H1 (cell line): ENCODE measurements at regions not wholly inside any gene's neighbourhood (a gene's known extent, or its start where the extent isn't known, plus 50 kb on each side); places are given as distances from the start of the nearest gene placed in this dataset.

Experiments used
- CBX5 ChIP-seq: fragments of 300-800, 300-1000 bp; sonication (generic); IDR thresholded peaks from 2 replicates; pipeline ENCODE4 v1.7.1; 2016; ENCODE audit warnings: antibody characterized with exemption, low read length, low read depth
- GABPA ChIP-seq: IDR thresholded peaks from 2 replicates; pipeline ENCODE4 v1.6.1; 2011; ENCODE audit warnings: mild to moderate bottlenecking, low read length, moderate library complexity, borderline replicate concordance; ENCODE audit not compliant: insufficient read depth
- KDM4A ChIP-seq: IDR thresholded peaks from one replicate; pipeline ENCODE4 v1.7.1; 2012; ENCODE audit warnings: low read depth, mild to moderate bottlenecking, moderate library complexity, low read length, inconsistent platforms; ENCODE audit not compliant: severe bottlenecking
- MAX ChIP-seq: IDR thresholded peaks from 2 replicates; pipeline ENCODE4 v1.6.1; 2012; ENCODE audit warnings: inconsistent platforms
- TF ChIP-seq, protein P1 (sequence below): IDR thresholded peaks from 2 replicates; pipeline ENCODE4 v1.6.1; 2011; ENCODE audit warnings: low read depth, mild to moderate bottlenecking, low read length; ENCODE audit not compliant: insufficient read depth

DNA sequence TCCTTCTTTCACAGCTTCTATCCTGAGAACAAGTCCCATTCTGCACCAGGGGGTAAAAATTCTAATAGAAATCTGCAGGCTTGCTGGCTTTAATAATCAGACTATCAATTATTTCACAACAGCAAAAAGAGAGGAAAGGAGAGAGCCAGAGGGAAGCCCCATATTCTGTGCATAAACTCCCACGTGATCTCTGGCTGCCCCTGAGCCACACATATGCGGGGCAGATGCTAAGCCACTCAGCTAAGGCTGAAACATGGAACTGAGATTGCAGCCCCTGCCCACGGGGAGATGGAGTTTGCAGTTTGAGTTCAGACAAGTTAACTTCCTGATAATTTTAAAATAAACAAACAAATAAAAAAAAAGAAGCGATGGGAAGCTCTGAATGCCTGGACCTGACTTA is 254.4 kb upstream of the CCDC196 start (continued):
- TF ChIP-seq MAX (no peak), CBX5 (no peak), GABPA (no peak), KDM4A (no peak)
- TF ChIP-seq, protein P1, sequence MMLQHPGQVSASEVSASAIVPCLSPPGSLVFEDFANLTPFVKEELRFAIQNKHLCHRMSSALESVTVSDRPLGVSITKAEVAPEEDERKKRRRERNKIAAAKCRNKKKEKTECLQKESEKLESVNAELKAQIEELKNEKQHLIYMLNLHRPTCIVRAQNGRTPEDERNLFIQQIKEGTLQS: no peak
